Peyer's patch (tissue), 4 donors: ENCODE measurements at regions not wholly inside any gene's neighbourhood (a gene's known extent, or its start where the extent isn't known, plus 50 kb on each side); places are given as distances from the start of the nearest gene placed in this dataset.

Experiments
- CTCF ChIP-seq, 6 experiments: fragments of 450-650 bp in 4 of 6; fragments of 200-600 bp in 2 of 6; sonication (generic) in 1 of 6; IDR thresholded peaks; one replicate each; pipeline ENCODE4 v1.5.1; 2017 to 2019; ENCODE audit warnings: antibody characterized with exemption in 6 of 6, mild to moderate bottlenecking in 3 of 6, moderate library complexity in 1 of 6
- POLR2A ChIP-seq, 2 donors: fragments of 450-650 bp; IDR thresholded peaks; one replicate each; pipeline ENCODE4 v1.5.1; 2017; ENCODE audit warnings: antibody characterized with exemption in 2 of 2, mild to moderate bottlenecking in 2 of 2, moderate library complexity in 2 of 2

- TF ChIP-seq CTCF (IDR thresholded peaks at IDR 0.05) (no peak), POLR2A (IDR thresholded peaks at IDR 0.05) (no peak)
Observed at GRCh38 chr6:156454867-156455266, 322.3 kb upstream of the ARID1B start.
